B cell (primary cell): ENCODE measurements at regions not wholly inside any gene's neighbourhood (a gene's known extent, or its start where the extent isn't known, plus 50 kb on each side); places are given as distances from the start of the nearest gene placed in this dataset.

ENCODE experiments used
- ATAC-seq: fragments of 200-7000 bp; cut with Tn5 transposase; one replicate; pipeline ENCODE4 v1.10.0; 2021; ENCODE audit warnings: low read depth, mild to moderate bottlenecking, moderate number of reproducible peaks, moderate library complexity
- CTCF ChIA-PET: fragments of 350-600 bp; sonication (Branson Sonifier 250); formaldehyde crosslinking; loops from one replicate; lab custom pipeline; 2021; ENCODE audit warnings: antibody characterized with exemption, inconsistent platforms; lab: Charles Lee
- POLR2A ChIA-PET: fragments of 350-600 bp; sonication (Branson Sonifier 250); formaldehyde crosslinking; loops from one replicate; lab custom pipeline; 2021; ENCODE audit warnings: antibody characterized with exemption; lab: Charles Lee
- DNase-seq: peaks from one replicate; pipeline ENCODE4 v3.0.0; 2013
- H2AFZ ChIP-seq: 2 replicates; pipeline ENCODE4 v1.6.1; 2012; ENCODE audit warnings: mild to moderate bottlenecking, low read depth, low read length; ENCODE audit not compliant: insufficient read depth, poor library complexity, severe bottlenecking
- H3K27ac ChIP-seq, 2 donors: 1 replicate in 1 of 2; 2 replicates in 1 of 2; pipeline ENCODE4 v1.5.1; 2012 to 2013; ENCODE audit warnings: low read length in 2 of 2, mild to moderate bottlenecking in 2 of 2, moderate library complexity in 1 of 2
- H3K27me3 ChIP-seq, 4 experiments: fragments of 200-600 bp in 1 of 4; sonication (generic) in 1 of 4; replicated peaks in 1 of 4; 1 replicate in 2 of 4; 2 replicates in 2 of 4; pipeline versions ENCODE4 v1.6.1 to v1.7.0; 2013 to 2016; ENCODE audit warnings: low read length in 3 of 4, mild to moderate bottlenecking in 2 of 4, mixed read lengths in 1 of 4, moderate library complexity in 1 of 4; ENCODE audit not compliant: insufficient read depth in 4 of 4, control insufficient read depth in 3 of 4; ENCODE audit errors: control extremely low read depth in 1 of 4
- H3K36me3 ChIP-seq, 2 experiments: replicated peaks in 1 of 2; 1 replicate in 1 of 2; 2 replicates in 1 of 2; pipeline versions ENCODE4 v1.6.1 to v1.7.1; 2013; ENCODE audit warnings: low read length in 1 of 2; ENCODE audit not compliant: insufficient read depth in 2 of 2, control insufficient read depth in 1 of 2; ENCODE audit errors: control extremely low read depth in 1 of 2, extremely low read depth in 1 of 2
- H3K4me1 ChIP-seq, 2 donors: fragments of 200-600 bp in 1 of 2; sonication (generic) in 1 of 2; 1 replicate in 1 of 2; 2 replicates in 1 of 2; pipeline versions ENCODE4 v1.5.1 to v1.6.1; 2013 to 2017; ENCODE audit warnings: low read length in 2 of 2; ENCODE audit not compliant: control insufficient read depth in 2 of 2, insufficient read depth in 2 of 2
- H3K4me2 ChIP-seq: replicated peaks from 2 replicates; pipeline ENCODE3; 2012; ENCODE audit warnings: mild to moderate bottlenecking, low read depth, low read length; ENCODE audit not compliant: poor library complexity, severe bottlenecking
- H3K4me3 ChIP-seq, 5 experiments: fragments of 200-600 bp in 1 of 5; sonication (generic) in 1 of 5; 1 replicate in 3 of 5; 2 replicates in 2 of 5; pipeline versions ENCODE4 v1.5.1 to v1.7.0; 2011 to 2016; ENCODE audit warnings: low read length in 4 of 5, mild to moderate bottlenecking in 4 of 5, low read depth in 2 of 5, control low read depth in 1 of 5, moderate library complexity in 1 of 5; ENCODE audit not compliant: insufficient read depth in 1 of 5; ENCODE audit errors: control extremely low read depth in 1 of 5, extremely low read depth in 1 of 5
- H3K79me2 ChIP-seq: fragments of 200-600 bp; sonication (generic); one replicate; pipeline ENCODE4 v1.6.0; 2016; ENCODE audit warnings: low read length; ENCODE audit not compliant: control insufficient read depth, insufficient read depth
- H3K9ac ChIP-seq: fragments of 200-600 bp; sonication (generic); 2 replicates; pipeline ENCODE4 v1.6.1; 2017; ENCODE audit warnings: mild to moderate bottlenecking, low read length, moderate library complexity
- H3K9me3 ChIP-seq, 3 donors: one replicate each; pipeline versions ENCODE4 v1.6.1 to v1.7.1; 2013; ENCODE audit warnings: low read length in 2 of 3; ENCODE audit not compliant: control insufficient read depth in 2 of 3, insufficient read depth in 1 of 3; ENCODE audit errors: control extremely low read depth in 1 of 3
- H4K20me1 ChIP-seq: 2 replicates; pipeline ENCODE4 v1.6.0; 2012; ENCODE audit warnings: mild to moderate bottlenecking, low read length; ENCODE audit not compliant: insufficient read depth, control insufficient read depth, poor library complexity, severe bottlenecking
- H3K27ac Mint-ChIP-seq: one replicate; pipeline ENCODE4 v1.8.0; 2021; ENCODE audit warnings: mixed read lengths
- H3K27me3 Mint-ChIP-seq: one replicate; pipeline ENCODE4 v1.8.0; 2021; ENCODE audit warnings: mixed read lengths
- H3K4me1 Mint-ChIP-seq: one replicate; pipeline ENCODE4 v1.8.0; 2021; ENCODE audit warnings: mixed read lengths
- H3K4me3 Mint-ChIP-seq: one replicate; pipeline ENCODE4 v1.8.0; 2021; ENCODE audit warnings: mixed read lengths
- H3K9me3 Mint-ChIP-seq: one replicate; pipeline ENCODE4 v1.8.0; 2022; ENCODE audit warnings: mixed read lengths; ENCODE audit not compliant: insufficient read depth
- EZH2 ChIP-seq: IDR thresholded peaks from 2 replicates; pipeline ENCODE4 v1.6.1; 2012; ENCODE audit warnings: borderline replicate concordance, low read depth, mild to moderate bottlenecking, moderate library complexity, low read length; ENCODE audit not compliant: insufficient read depth, poor library complexity, severe bottlenecking
- WGBS: methylation state at CpG from one replicate; pipeline ENCODE4 v1.1.5; 2013; ENCODE audit warnings: missing lambda C conversion rate; ENCODE audit not compliant: insufficient coverage; 5-methylcytosine and 5-hydroxymethylcytosine counted together
- intact Hi-C: fragments of 100-400 bp; cut with micrococcal nuclease; formaldehyde crosslinking; loops from one replicate; pipeline ENCODE4 v1.10.0; 2022
- TF ChIP-seq, protein P1 (sequence below): fragments of 200-600 bp; IDR thresholded peaks from one replicate; pipeline ENCODE4 v1.8.0; 2022; ENCODE audit warnings: antibody characterized with exemption, mild to moderate bottlenecking

DNA sequence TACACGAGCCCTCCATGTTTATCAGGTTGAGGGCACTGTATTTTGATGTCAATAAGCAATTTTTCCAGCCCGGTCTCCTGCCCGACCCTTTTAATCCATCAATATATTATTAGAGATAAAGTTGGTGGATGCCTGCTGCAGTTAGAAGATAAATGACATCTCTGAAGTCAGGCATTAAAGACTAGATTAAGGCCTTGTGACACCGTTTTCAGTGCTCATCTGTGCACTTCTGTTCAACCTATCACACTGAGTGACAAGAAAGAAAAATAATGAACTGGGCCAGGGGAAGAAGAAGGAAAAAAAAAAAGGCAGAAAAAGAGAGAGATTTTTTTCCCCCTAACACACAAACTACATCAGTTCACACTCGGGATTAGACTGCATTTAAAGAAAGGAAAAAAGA lies 371.8 kb downstream of the IL20RB start:
- ATAC-seq (no peak), DNase-seq (no peak)
- no peaks in the 10 kb centered on the region for H3K27me3 ChIP-seq
- intact Hi-C loops: no loop called here
- no peaks in the 10 kb centered on the region for H3K4me1 ChIP-seq
- no peaks in the 10 kb centered on the region for H3K9me3 ChIP-seq
- 80% methylated on average over 1 of the region's 5 CpGs for WGBS
- POLR2A ChIA-PET: no interaction called here
- no peak overlapping the region for H2AFZ ChIP-seq
- no peak overlapping the region for H3K27ac ChIP-seq
- Mint-ChIP-seq H3K27me3 (no peaks in the 10 kb centered on the region), H3K4me1 (no peaks in the 10 kb centered on the region), H3K9me3 (peaks cover 1% of the 10 kb centered on the region), H3K4me3 (no peak overlapping the region), H3K27ac (no peak overlapping the region)
- H3K4me3 ChIP-seq: no peak overlapping the region
- CTCF ChIA-PET: no interaction called here
- H3K9ac ChIP-seq: no peak overlapping the region
- H3K36me3 ChIP-seq: no peaks in the 10 kb centered on the region
- H4K20me1 ChIP-seq: no peaks in the 10 kb centered on the region
- no peak overlapping the region for H3K4me2 ChIP-seq
- TF ChIP-seq, protein P1, sequence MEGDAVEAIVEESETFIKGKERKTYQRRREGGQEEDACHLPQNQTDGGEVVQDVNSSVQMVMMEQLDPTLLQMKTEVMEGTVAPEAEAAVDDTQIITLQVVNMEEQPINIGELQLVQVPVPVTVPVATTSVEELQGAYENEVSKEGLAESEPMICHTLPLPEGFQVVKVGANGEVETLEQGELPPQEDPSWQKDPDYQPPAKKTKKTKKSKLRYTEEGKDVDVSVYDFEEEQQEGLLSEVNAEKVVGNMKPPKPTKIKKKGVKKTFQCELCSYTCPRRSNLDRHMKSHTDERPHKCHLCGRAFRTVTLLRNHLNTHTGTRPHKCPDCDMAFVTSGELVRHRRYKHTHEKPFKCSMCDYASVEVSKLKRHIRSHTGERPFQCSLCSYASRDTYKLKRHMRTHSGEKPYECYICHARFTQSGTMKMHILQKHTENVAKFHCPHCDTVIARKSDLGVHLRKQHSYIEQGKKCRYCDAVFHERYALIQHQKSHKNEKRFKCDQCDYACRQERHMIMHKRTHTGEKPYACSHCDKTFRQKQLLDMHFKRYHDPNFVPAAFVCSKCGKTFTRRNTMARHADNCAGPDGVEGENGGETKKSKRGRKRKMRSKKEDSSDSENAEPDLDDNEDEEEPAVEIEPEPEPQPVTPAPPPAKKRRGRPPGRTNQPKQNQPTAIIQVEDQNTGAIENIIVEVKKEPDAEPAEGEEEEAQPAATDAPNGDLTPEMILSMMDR: no peak
- no peak for TF ChIP-seq EZH2
- H3K79me2 ChIP-seq: no peaks in the 10 kb centered on the region

DNA sequence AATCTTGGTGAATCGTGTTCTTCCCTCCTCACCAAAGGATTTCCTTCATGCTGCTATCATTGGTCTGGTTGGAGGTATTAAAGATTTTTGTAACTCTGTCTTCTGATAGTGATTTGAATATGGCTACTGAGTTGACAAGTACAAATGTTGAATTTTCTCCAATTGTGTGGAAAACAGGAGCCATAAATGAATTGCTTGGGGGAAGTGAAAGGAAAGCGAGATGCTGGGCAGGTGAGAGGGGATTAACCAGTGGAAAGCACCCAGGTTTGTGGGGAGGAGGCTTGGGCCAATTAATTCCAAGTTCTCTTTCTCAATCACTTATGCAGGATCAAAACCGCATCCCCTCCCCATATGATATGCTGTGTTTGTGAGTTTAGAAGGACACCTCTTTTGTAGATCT lies 372.5 kb downstream of the IL20RB start:
- Histone ChIP-seq H3K36me3 (no peaks in the 10 kb centered on the region), H4K20me1 (no peaks in the 10 kb centered on the region), H3K4me1 (no peaks in the 10 kb centered on the region), H3K4me3 (no peak overlapping the region), H2AFZ (no peak overlapping the region), H3K9me3 (no peaks in the 10 kb centered on the region), H3K27ac (no peak overlapping the region), H3K4me2 (no peak overlapping the region), H3K79me2 (no peaks in the 10 kb centered on the region), H3K27me3 (no peaks in the 10 kb centered on the region), H3K9ac (no peak overlapping the region)
- intact Hi-C loops: no loop called here
- ChIA-PET POLR2A (no interaction called here), CTCF (no interaction called here)
- no peaks in the 10 kb centered on the region for H3K4me1 Mint-ChIP-seq
- ATAC-seq (no peak), DNase-seq (no peak)
- H3K27me3 Mint-ChIP-seq: no peaks in the 10 kb centered on the region
- H3K9me3 Mint-ChIP-seq: peaks cover 1% of the 10 kb centered on the region
- no peak overlapping the region for H3K27ac Mint-ChIP-seq
- TF ChIP-seq, protein P1: no peak
- TF ChIP-seq EZH2: no peak
- no peak overlapping the region for H3K4me3 Mint-ChIP-seq
- WGBS: no CpG with 5 or more reads among the region's 3 CpGs
